HFF-Myc (cell line): ENCODE measurements at regions not wholly inside any gene's neighbourhood (a gene's known extent, or its start where the extent isn't known, plus 50 kb on each side); places are given as distances from the start of the nearest gene placed in this dataset.

Source experiments
- DNase-seq: peaks from one replicate; pipeline ENCODE4 v3.0.0-alpha.2; 2011; ENCODE audit warnings: low read depth; ENCODE audit errors: extremely low read depth
- H3K4me3 ChIP-seq: replicated peaks from 2 replicates; pipeline ENCODE4 v1.5.1; 2011; ENCODE audit warnings: low read depth, mild to moderate bottlenecking, control low read depth, low read length
- TF ChIP-seq, protein P1 (sequence below): IDR thresholded peaks from 2 replicates; pipeline ENCODE4 v1.5.1; 2012; ENCODE audit warnings: mild to moderate bottlenecking, low read depth, low read length, control low read depth; ENCODE audit errors: missing control alignments

DNA sequence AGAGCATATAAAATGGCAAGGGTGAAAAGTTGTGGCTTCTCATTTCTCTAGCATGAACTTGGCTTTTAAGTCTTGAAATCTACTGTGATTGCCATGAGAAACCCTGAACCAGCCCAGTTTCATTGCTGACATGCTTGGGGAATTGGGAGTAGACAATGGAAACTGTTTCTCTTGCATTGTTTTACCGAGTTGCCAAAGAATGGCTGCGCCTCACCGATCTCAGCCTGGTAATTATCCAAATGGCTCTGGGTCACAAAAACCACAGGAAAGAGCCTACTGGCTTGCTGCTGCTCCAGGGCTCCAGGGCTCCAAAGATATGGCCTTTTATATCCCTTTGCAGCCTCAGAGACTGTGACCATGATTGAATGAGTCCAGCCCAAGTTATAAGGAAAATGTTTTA lies 310.4 kb upstream of the NT5C1B start:
- DNase-seq, result no peak
- TF ChIP-seq, protein P1, sequence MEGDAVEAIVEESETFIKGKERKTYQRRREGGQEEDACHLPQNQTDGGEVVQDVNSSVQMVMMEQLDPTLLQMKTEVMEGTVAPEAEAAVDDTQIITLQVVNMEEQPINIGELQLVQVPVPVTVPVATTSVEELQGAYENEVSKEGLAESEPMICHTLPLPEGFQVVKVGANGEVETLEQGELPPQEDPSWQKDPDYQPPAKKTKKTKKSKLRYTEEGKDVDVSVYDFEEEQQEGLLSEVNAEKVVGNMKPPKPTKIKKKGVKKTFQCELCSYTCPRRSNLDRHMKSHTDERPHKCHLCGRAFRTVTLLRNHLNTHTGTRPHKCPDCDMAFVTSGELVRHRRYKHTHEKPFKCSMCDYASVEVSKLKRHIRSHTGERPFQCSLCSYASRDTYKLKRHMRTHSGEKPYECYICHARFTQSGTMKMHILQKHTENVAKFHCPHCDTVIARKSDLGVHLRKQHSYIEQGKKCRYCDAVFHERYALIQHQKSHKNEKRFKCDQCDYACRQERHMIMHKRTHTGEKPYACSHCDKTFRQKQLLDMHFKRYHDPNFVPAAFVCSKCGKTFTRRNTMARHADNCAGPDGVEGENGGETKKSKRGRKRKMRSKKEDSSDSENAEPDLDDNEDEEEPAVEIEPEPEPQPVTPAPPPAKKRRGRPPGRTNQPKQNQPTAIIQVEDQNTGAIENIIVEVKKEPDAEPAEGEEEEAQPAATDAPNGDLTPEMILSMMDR, result no peak

DNA sequence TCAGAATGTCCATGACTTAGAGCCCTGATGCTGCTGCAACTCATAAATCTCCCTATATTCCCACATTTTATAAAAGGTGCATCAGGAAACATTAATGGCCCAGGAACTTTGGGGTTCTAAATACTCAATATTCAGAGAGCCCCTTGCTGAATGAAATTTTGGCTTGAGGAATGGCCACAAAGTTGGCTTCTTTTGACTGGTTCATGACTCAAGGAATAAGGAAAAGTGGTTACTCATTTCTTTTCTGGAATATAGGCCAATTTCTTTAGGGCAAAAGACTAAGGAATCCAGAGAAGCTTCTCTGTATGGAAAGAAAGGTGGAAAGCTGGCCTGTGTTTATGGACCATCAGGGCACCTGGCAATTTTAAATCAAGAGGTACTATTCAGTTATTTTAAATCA lies 308.9 kb upstream of the NT5C1B start:
- TF ChIP-seq, protein P1, result no peak

More for the DNA sequence above, 310.4 kb upstream of the NT5C1B start:
- no peak overlapping the region for H3K4me3 ChIP-seq

DNA sequence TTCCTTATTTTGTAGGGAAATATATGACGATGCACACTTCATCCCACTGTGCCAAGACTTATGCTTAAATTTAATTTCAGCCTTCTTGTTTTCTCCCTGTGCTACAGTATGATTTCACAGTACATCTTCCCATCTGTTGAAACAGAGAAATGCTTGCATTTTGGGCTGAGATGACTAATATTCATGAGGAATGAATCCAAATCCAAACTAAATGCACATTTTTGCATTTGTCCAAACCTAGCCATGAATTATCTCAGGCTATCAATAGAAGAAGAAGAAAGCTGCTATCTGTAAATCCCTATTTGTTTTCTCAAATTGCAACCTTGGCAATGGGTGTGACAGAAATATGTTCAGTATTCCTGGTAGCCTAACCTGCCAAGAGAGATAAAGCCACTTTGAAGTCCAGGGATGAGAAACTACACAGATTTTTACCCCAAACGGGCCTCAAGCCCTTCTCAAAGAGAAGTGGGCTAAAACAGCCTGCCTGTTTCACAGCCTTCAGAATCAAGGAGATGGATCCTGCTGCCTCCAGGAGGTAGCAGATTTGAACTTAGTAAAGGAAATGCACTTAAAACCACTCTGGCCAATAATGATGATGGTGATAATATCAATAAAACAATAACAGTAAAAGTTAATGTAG lies 306.9 kb upstream of the NT5C1B start:
- TF ChIP-seq, protein P1, result no peak
- no peak for DNase-seq
- H3K4me3 ChIP-seq, result no peak overlapping the region

More for the DNA sequence above, 308.9 kb upstream of the NT5C1B start:
- DNase-seq, result no peak
- H3K4me3 ChIP-seq, result no peak overlapping the region

DNA sequence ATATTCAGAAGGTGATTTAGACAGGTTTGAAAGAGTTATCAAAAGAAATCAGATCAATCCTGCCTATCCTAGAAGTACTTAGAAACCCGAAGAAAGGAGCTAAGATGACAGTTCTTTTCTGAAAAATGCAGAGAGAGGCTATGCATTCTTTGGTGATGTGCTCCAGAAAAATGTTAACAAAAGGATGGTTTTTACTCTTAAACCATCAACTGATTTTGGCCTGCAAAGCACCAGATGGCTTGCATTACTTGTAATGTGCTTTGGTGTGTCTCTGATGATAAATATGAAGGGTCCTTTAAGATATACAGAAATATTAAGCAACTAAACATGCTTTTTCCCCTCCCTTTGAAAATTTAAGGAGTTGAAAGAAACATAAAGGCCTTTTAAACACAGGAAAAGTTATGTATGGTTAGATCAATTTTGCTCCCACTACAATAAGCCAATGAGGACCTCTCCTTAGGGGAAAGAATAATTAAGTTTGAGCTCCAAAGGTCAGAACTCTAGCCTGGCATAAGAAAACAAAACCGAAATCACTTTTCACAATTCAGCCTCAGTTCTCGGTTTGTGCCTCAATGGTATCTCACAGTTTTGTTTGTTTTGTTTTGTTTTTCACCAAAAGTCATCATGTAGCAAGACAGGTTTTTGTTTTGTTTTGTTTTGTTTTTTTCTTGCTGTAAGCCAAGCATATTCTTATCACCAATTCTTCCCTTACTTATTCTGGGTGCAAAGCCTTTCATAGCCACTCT lies 302.4 kb upstream of the NT5C1B start:
- TF ChIP-seq, protein P1, result no peak
- no peak for DNase-seq
- no peak overlapping the region for H3K4me3 ChIP-seq

DNA sequence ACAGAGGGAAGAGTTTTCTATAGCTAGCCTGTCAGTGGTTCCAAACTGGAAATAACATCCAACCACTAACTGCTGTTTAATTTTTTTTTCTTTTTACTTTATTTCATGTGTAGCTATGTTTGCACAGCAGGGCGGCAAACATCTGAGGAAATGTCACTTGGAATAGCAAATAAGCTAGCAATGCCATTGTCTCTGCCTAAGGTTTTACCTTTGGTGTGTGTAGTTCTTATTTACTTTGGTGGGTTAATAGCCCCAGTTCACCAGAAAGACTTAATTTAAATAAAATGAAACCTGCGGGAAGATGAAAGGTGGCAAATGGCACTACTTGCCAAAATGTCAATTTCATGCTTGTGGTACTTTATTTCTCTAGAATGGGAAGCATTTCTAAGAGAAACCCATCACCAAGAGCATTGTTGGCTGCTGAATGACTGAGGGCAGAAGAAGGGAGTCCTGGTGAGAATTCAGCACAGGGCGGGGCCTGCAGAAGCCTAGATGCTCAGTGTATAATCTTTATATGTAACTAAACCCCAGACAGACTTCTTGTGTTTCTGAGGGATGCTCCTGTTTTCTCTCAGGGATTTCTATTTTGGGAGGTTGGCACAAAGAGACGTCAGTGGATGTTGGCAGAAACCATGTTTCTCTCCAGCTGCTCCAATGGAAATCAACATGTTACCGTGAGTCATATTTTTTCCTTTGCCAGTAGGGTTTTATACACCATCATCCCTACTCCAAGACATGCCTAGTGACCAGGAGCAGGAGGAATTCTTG lies 300.4 kb upstream of the NT5C1B start:
- no peak overlapping the region for H3K4me3 ChIP-seq
- TF ChIP-seq, protein P1, result no peak
- DNase-seq, result no peak

DNA sequence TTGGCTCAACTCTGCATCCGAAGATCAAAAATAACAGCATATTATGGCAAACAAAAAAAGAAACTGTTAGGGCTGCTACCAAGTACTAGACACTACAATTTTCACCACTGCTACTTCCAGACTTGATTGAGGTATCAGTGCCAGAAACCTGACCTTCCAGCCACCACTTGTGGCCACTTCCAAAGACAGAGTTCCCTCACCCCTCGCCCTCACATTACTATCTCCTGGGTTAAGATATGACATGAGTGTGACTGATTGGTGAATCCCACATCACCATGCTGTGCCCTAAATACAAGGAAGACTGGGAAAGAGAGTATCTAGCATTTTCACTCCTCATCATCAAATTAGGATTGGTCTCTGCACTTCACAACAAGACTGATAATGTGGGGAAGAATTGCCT lies 296.1 kb upstream of the NT5C1B start:
- no peak for DNase-seq
- TF ChIP-seq, protein P1, result no peak

More for the DNA sequence above, 296.1 kb upstream of the NT5C1B start:
- H3K4me3 ChIP-seq, result no peak overlapping the region
